Fibroblast of lung (primary cell): ENCODE measurements at regions not wholly inside any gene's neighbourhood (a gene's known extent, or its start where the extent isn't known, plus 50 kb on each side); places are given as distances from the start of the nearest gene placed in this dataset.

Source experiments
- DNase-seq, 2 donors: peaks; one replicate each; pipeline versions ENCODE4 v3.0.0 to v3.0.0-alpha.2; 2010; ENCODE audit warnings: low read depth in 2 of 2
- H2AFZ ChIP-seq: 2 replicates; pipeline ENCODE4 v1.5.1; 2012; ENCODE audit warnings: low read length, control low read depth, inconsistent platforms
- H3K27ac ChIP-seq: 2 replicates; pipeline ENCODE4 v1.5.1; 2011; ENCODE audit warnings: low read length, control low read depth; ENCODE audit not compliant: insufficient read depth
- H3K27me3 ChIP-seq: 2 replicates; pipeline ENCODE4 v1.5.1; 2011; ENCODE audit warnings: mild to moderate bottlenecking, low read length; ENCODE audit not compliant: control insufficient read depth, insufficient read depth
- H3K36me3 ChIP-seq: 2 replicates; pipeline ENCODE4 v1.5.1; 2011; ENCODE audit warnings: low read length; ENCODE audit not compliant: control insufficient read depth, insufficient read depth
- H3K4me1 ChIP-seq: 2 replicates; pipeline ENCODE4 v1.5.1; 2011; ENCODE audit warnings: low read length; ENCODE audit not compliant: control insufficient read depth, insufficient read depth; ENCODE audit errors: extremely low read depth
- H3K4me2 ChIP-seq: 2 replicates; pipeline ENCODE4 v1.5.1; 2011; ENCODE audit warnings: low read length, control low read depth; ENCODE audit not compliant: insufficient read depth; ENCODE audit errors: extremely low read depth
- H3K4me3 ChIP-seq, 4 experiments: fragments of 200-600 bp in 1 of 4; sonication (generic) in 1 of 4; replicated peaks in 1 of 4; 2 replicates each; pipeline ENCODE4 v1.5.1; 2011 to 2016; ENCODE audit warnings: low read length in 4 of 4, low read depth in 3 of 4, mild to moderate bottlenecking in 3 of 4, control low read depth in 2 of 4, inconsistent platforms in 1 of 4, mixed read lengths in 1 of 4; ENCODE audit not compliant: insufficient read depth in 1 of 4; ENCODE audit errors: control extremely low read depth in 1 of 4
- H3K79me2 ChIP-seq: 2 replicates; pipeline ENCODE4 v1.5.1; 2012; ENCODE audit warnings: mild to moderate bottlenecking, low read length, inconsistent platforms; ENCODE audit not compliant: control insufficient read depth, insufficient read depth
- H3K9ac ChIP-seq: 2 replicates; pipeline ENCODE4 v1.5.1; 2011; ENCODE audit warnings: mild to moderate bottlenecking, low read length, control low read depth; ENCODE audit not compliant: insufficient read depth
- H3K9me3 ChIP-seq: 2 replicates; pipeline ENCODE4 v1.5.1; 2012; ENCODE audit warnings: low read depth, low read length; ENCODE audit not compliant: control insufficient read depth, insufficient read depth
- H4K20me1 ChIP-seq: 2 replicates; pipeline ENCODE4 v1.5.1; 2011; ENCODE audit warnings: low read length; ENCODE audit not compliant: control insufficient read depth, insufficient read depth; ENCODE audit errors: extremely low read depth
- CTCF ChIP-seq, 2 donors: IDR thresholded peaks in 1 of 2; conservative IDR thresholded peaks in 1 of 2; 1 replicate in 1 of 2; 2 replicates in 1 of 2; pipeline ENCODE4 v1.5.1; 2011 to 2012; ENCODE audit warnings: low read length in 2 of 2, control low read depth in 1 of 2, inconsistent platforms in 1 of 2, low read depth in 1 of 2, mild to moderate bottlenecking in 1 of 2
- EZH2 ChIP-seq: IDR thresholded peaks from 2 replicates; pipeline ENCODE4 v1.5.1; 2012; ENCODE audit warnings: low read length, control low read depth, mild to moderate bottlenecking; ENCODE audit errors: missing control alignments

- Histone ChIP-seq H2AFZ (no peak overlapping the region), H3K9ac (no peak overlapping the region), H3K36me3 (no peaks in the 10 kb centered on the region), H3K4me2 (no peak overlapping the region), H3K9me3 (no peaks in the 10 kb centered on the region), H3K27ac (no peak overlapping the region), H3K4me1 (no peaks in the 10 kb centered on the region), H3K4me3 (no peak overlapping the region), H3K27me3 (no peaks in the 10 kb centered on the region), H3K79me2 (no peaks in the 10 kb centered on the region), H4K20me1 (no peaks in the 10 kb centered on the region)
- DNase-seq = no peak
- TF ChIP-seq EZH2 = no peak
- TF ChIP-seq CTCF (conservative IDR thresholded peaks at IDR 0.05 in 1 of 2, IDR thresholded peaks at IDR 0.05 in 1 of 2; ENCODE audit: low read depth in 1 of 2, low read length in 2 of 2) = no peak
These were observed 217.9 kb downstream of the SREK1 start for GRCh38 chr5:66362046-66362445.

- H3K9ac ChIP-seq = no peak overlapping the region
- TF ChIP-seq EZH2 = no peak
- no peak for TF ChIP-seq CTCF (conservative IDR thresholded peaks at IDR 0.05 in 1 of 2, IDR thresholded peaks at IDR 0.05 in 1 of 2; ENCODE audit: low read depth in 1 of 2, low read length in 2 of 2)
- H3K79me2 ChIP-seq = no peaks in the 10 kb centered on the region
- H3K27ac ChIP-seq = no peak overlapping the region
- no peak overlapping the region for H2AFZ ChIP-seq
- DNase-seq = no peak
- H3K4me3 ChIP-seq = no peak overlapping the region
- no peaks in the 10 kb centered on the region for H3K36me3 ChIP-seq
- H3K27me3 ChIP-seq = no peaks in the 10 kb centered on the region
- H4K20me1 ChIP-seq = no peaks in the 10 kb centered on the region
- H3K4me2 ChIP-seq = no peak overlapping the region
- no peaks in the 10 kb centered on the region for H3K9me3 ChIP-seq
- H3K4me1 ChIP-seq = no peaks in the 10 kb centered on the region
These were observed 218.6 kb downstream of the SREK1 start for GRCh38 chr5:66362687-66363086.

GRCh38 chr5:66363097-66363496 is 219.0 kb downstream of the SREK1 start:
- Histone ChIP-seq H3K9ac (no peak overlapping the region), H3K79me2 (no peaks in the 10 kb centered on the region), H3K9me3 (no peaks in the 10 kb centered on the region), H3K4me3 (no peak overlapping the region), H3K4me1 (no peaks in the 10 kb centered on the region), H3K27me3 (no peaks in the 10 kb centered on the region), H3K4me2 (no peak overlapping the region), H2AFZ (no peak overlapping the region), H3K36me3 (no peaks in the 10 kb centered on the region), H4K20me1 (no peaks in the 10 kb centered on the region), H3K27ac (no peak overlapping the region)
- no peak for DNase-seq
- TF ChIP-seq EZH2 = no peak
- TF ChIP-seq CTCF (conservative IDR thresholded peaks at IDR 0.05 in 1 of 2, IDR thresholded peaks at IDR 0.05 in 1 of 2; ENCODE audit: low read depth in 1 of 2, low read length in 2 of 2) = no peak
